A673 (cell line): ENCODE measurements at regions not wholly inside any gene's neighbourhood (a gene's known extent, or its start where the extent isn't known, plus 50 kb on each side); places are given as distances from the start of the nearest gene placed in this dataset.
A peak's percentile ranks its signal among the peaks of the same experiment; 100 is the strongest.

Experiments
- BruUV-seq: library from RNA; stranded (reverse); fragments of 400-500 nt; replicated peaks from 2 replicates; lab custom pipeline; 2021; lab: Mats Ljungman, UMichigan
- CTCF ChIA-PET: fragments of 300-600 bp; sonication (Branson Sonifier 250); formaldehyde crosslinking; loops from one replicate; lab custom pipeline; 2022; ENCODE audit warnings: antibody characterized with exemption; lab: Charles Lee
- POLR2A ChIA-PET: fragments of 300-600 bp; sonication (Branson Sonifier 250); formaldehyde crosslinking; loops from one replicate; lab custom pipeline; 2022; ENCODE audit warnings: antibody characterized with exemption; ENCODE audit not compliant: low non-redundant PET; lab: Charles Lee
- DNase-seq: peaks from one replicate; pipeline ENCODE4 v3.0.0-alpha.2; 2015; ENCODE audit warnings: low spot score
- H3K27ac ChIP-seq: fragments of 200-600 bp; sonication (generic); 2 replicates; pipeline ENCODE4 v1.5.1; 2016; ENCODE audit warnings: mixed run types, low read depth, mild to moderate bottlenecking, mixed read lengths, antibody characterized with exemption, low read length; ENCODE audit not compliant: poor library complexity, severe bottlenecking
- H3K27me3 ChIP-seq: fragments of 200-600 bp; sonication (generic); replicated peaks from 2 replicates; pipeline ENCODE4 v1.6.1; 2017; ENCODE audit warnings: mixed run types, low read depth, mild to moderate bottlenecking, mixed read lengths, antibody characterized with exemption, low read length; ENCODE audit not compliant: insufficient read depth, poor library complexity
- H3K36me3 ChIP-seq: fragments of 200-600 bp; sonication (generic); 2 replicates; pipeline ENCODE4 v1.6.1; 2016; ENCODE audit warnings: mixed run types, mild to moderate bottlenecking, mixed read lengths, antibody characterized with exemption, low read length; ENCODE audit not compliant: insufficient read depth, poor library complexity, severe bottlenecking
- H3K4me1 ChIP-seq: fragments of 200-600 bp; sonication (generic); 2 replicates; pipeline ENCODE4 v1.6.1; 2017; ENCODE audit warnings: mixed run types, mild to moderate bottlenecking, mixed read lengths, antibody characterized with exemption, low read length; ENCODE audit not compliant: insufficient read depth, poor library complexity, severe bottlenecking
- H3K4me3 ChIP-seq: fragments of 200-600 bp; sonication (generic); 2 replicates; pipeline ENCODE4 v1.5.1; 2016; ENCODE audit warnings: low read depth, mixed run types, mild to moderate bottlenecking, mixed read lengths, low read length; ENCODE audit not compliant: poor library complexity, severe bottlenecking
- H3K9me3 ChIP-seq: fragments of 200-600 bp; sonication (generic); 2 replicates; pipeline ENCODE4 v1.6.1; 2016; ENCODE audit warnings: mixed run types, low read depth, mild to moderate bottlenecking, mixed read lengths, antibody characterized with exemption, low read length; ENCODE audit not compliant: poor library complexity, severe bottlenecking
- EZH2 ChIP-seq: fragments of 200-600 bp; sonication (generic); IDR thresholded peaks from 2 replicates; pipeline ENCODE4 v1.6.1; 2017; ENCODE audit warnings: borderline replicate concordance, low read depth, mild to moderate bottlenecking, mixed read lengths, antibody characterized with exemption, low read length; ENCODE audit not compliant: poor library complexity, severe bottlenecking
- intact Hi-C: fragments of 100-400 bp; cut with micrococcal nuclease; formaldehyde crosslinking; loops from one replicate; pipeline ENCODE4 v1.10.0; 2022; ENCODE audit not compliant: unreplicated experiment
- TF ChIP-seq, protein P1 (sequence below): fragments of 300-800, 200-600 bp; sonication (generic); conservative IDR thresholded peaks from 2 replicates; pipeline ENCODE4 v1.5.1; 2017; ENCODE audit warnings: low read depth, mild to moderate bottlenecking, antibody characterized with exemption, low read length, moderate library complexity, mixed read lengths

GRCh38 chr15:92829875-92830274 is 70.2 kb upstream of the CHD2 start:
- POLR2A ChIA-PET: interaction anchor here (0.9 kb wide), 1 partner anchor 169 kb away, joined by 3 read pairs; no protein-coding TSS in a partner anchor
- TF ChIP-seq, protein P1, sequence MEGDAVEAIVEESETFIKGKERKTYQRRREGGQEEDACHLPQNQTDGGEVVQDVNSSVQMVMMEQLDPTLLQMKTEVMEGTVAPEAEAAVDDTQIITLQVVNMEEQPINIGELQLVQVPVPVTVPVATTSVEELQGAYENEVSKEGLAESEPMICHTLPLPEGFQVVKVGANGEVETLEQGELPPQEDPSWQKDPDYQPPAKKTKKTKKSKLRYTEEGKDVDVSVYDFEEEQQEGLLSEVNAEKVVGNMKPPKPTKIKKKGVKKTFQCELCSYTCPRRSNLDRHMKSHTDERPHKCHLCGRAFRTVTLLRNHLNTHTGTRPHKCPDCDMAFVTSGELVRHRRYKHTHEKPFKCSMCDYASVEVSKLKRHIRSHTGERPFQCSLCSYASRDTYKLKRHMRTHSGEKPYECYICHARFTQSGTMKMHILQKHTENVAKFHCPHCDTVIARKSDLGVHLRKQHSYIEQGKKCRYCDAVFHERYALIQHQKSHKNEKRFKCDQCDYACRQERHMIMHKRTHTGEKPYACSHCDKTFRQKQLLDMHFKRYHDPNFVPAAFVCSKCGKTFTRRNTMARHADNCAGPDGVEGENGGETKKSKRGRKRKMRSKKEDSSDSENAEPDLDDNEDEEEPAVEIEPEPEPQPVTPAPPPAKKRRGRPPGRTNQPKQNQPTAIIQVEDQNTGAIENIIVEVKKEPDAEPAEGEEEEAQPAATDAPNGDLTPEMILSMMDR: no peak
- TF ChIP-seq EZH2: no peak
- CTCF ChIA-PET: no interaction called here
- no peak for DNase-seq
- Histone ChIP-seq H3K9me3 (no peaks in the 10 kb centered on the region), H3K4me1 (peaks cover 40% of the 10 kb centered on the region), H3K4me3 (no peak overlapping the region), H3K27ac (peak overlapping the region; percentile 97), H3K36me3 (no peaks in the 10 kb centered on the region), H3K27me3 (no peaks in the 10 kb centered on the region)
- no TSS peak for BruUV-seq
- intact Hi-C loops: no loop called here

- no peak for DNase-seq
- Histone ChIP-seq H3K9me3 (no peaks in the 10 kb centered on the region), H3K27me3 (no peaks in the 10 kb centered on the region), H3K4me1 (peaks cover 40% of the 10 kb centered on the region), H3K36me3 (no peaks in the 10 kb centered on the region), H3K4me3 (peak overlapping the region; percentile 26), H3K27ac (peak overlapping the region; percentile 97)
- intact Hi-C loops: no loop called here
- POLR2A ChIA-PET: interaction anchor here (0.9 to 1.9 kb wide), 2 partner anchors 12 to 51 kb away, joined by 10 to 19 read pairs; no protein-coding TSS in a partner anchor
- no peak for TF ChIP-seq EZH2
- TF ChIP-seq, protein P1: no peak
- BruUV-seq: TSS peak; percentile 96
- CTCF ChIA-PET: no interaction called here
Measured at GRCh38 chr15:92831336-92831654, 68.8 kb upstream of the CHD2 start.

GRCh38 chr15:92831655-92832328 is 68.3 kb upstream of the CHD2 start:
- CTCF ChIA-PET: interaction anchor here (0.8 kb wide), 1 partner anchor 34 kb away, joined by 3 read pairs; no protein-coding TSS in a partner anchor
- H3K27me3 ChIP-seq: no peaks in the 10 kb centered on the region
- H3K4me3 ChIP-seq: peak overlapping the region; percentile 26
- intact Hi-C loops: loop anchor here (1.0 kb wide), 1 partner anchor 51 kb away; no protein-coding TSS in a partner anchor
- TF ChIP-seq EZH2: no peak
- TF ChIP-seq, protein P1: no peak
- H3K36me3 ChIP-seq: no peaks in the 10 kb centered on the region
- BruUV-seq: no TSS peak
- POLR2A ChIA-PET: interaction anchor here (0.6 to 1.9 kb wide), 3 partner anchors 12 to 51 kb away, joined by 4 to 19 read pairs (median 10); no protein-coding TSS in a partner anchor
- peak; percentile 99 for DNase-seq
- peaks cover 40% of the 10 kb centered on the region for H3K4me1 ChIP-seq
- no peaks in the 10 kb centered on the region for H3K9me3 ChIP-seq
- H3K27ac ChIP-seq: peak overlapping the region; percentile 97
